Kidney epithelial cell (primary cell): ENCODE measurements at regions not wholly inside any gene's neighbourhood (a gene's known extent, or its start where the extent isn't known, plus 50 kb on each side); places are given as distances from the start of the nearest gene placed in this dataset.

Source experiments
- DNase-seq: peaks from one replicate; pipeline ENCODE4 v3.0.0-alpha.2; 2010; ENCODE audit warnings: low read depth
- H3K27me3 ChIP-seq: 2 replicates; pipeline ENCODE4 v1.6.0; 2011; ENCODE audit warnings: low read length; ENCODE audit not compliant: control insufficient read depth, insufficient read depth
- H3K36me3 ChIP-seq: 2 replicates; pipeline ENCODE4 v1.5.1; 2011; ENCODE audit warnings: low read length; ENCODE audit not compliant: control insufficient read depth, insufficient read depth
- H3K4me3 ChIP-seq: 2 replicates; pipeline ENCODE4 v1.5.1; 2011; ENCODE audit warnings: low read depth, mild to moderate bottlenecking, control low read depth, low read length
- TF ChIP-seq, protein P1 (sequence below): IDR thresholded peaks from 2 replicates; pipeline ENCODE4 v1.5.1; 2011; ENCODE audit warnings: mild to moderate bottlenecking, moderate library complexity, low read length, control low read depth, inconsistent platforms; ENCODE audit not compliant: insufficient read depth, poor library complexity, severe bottlenecking

DNA sequence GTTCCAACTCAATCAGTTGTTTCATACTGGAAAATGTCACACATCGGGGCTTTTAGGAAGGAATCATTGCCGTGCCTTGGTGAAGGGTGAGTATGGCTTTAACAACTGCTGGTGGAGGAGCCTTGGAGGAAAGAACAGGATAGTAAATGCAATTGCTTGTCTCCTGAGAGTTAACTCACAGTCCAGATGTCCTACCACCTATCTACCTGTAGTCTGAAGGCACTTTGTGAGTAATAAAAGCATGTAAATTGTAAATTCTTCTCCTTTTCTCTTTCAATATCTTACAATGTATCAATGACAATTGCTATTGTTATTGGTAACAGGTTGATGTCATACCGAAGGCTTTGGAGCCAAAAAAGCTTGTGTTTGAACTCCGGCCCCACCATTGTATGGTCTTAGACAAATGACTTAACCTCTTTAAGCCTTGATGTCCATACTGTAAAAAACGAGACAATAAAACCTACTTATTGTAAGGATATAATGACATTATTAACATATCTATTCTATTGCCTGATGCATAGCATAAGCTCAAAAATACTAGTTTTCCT, 397.4 kb downstream of the ADAMTS20 start:
- H3K4me3 ChIP-seq, result no peak overlapping the region
- TF ChIP-seq, protein P1, sequence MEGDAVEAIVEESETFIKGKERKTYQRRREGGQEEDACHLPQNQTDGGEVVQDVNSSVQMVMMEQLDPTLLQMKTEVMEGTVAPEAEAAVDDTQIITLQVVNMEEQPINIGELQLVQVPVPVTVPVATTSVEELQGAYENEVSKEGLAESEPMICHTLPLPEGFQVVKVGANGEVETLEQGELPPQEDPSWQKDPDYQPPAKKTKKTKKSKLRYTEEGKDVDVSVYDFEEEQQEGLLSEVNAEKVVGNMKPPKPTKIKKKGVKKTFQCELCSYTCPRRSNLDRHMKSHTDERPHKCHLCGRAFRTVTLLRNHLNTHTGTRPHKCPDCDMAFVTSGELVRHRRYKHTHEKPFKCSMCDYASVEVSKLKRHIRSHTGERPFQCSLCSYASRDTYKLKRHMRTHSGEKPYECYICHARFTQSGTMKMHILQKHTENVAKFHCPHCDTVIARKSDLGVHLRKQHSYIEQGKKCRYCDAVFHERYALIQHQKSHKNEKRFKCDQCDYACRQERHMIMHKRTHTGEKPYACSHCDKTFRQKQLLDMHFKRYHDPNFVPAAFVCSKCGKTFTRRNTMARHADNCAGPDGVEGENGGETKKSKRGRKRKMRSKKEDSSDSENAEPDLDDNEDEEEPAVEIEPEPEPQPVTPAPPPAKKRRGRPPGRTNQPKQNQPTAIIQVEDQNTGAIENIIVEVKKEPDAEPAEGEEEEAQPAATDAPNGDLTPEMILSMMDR, result no peak

DNA sequence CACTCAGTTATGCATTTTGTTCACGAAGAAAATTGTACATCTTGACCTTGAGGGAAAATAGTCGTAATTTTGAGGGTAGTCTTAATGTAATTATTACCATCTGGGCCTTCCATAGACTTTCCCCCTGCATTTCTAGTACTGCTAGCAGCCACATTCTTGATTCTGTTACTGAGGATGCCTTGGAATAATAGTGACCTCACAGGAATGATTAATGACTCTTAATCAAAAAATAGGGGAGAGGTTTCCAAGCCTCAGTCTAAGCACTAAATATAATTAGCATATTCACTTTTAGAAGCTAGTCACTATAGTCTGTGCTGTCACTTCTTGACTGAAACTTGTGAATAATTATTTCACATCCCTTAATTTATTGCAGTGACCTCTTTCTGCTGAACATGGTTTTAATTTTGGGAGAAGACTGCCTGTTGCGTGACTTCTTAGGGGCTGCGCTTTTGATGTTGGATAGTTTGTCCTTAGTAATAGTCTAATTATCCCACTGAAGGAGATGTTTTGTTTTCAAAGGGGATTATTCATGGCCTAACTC, 400.5 kb downstream of the ADAMTS20 start:
- H3K36me3 ChIP-seq, result no peaks in the 10 kb centered on the region
- no peak overlapping the region for H3K4me3 ChIP-seq
- no peaks in the 10 kb centered on the region for H3K27me3 ChIP-seq
- DNase-seq, result no peak
- TF ChIP-seq, protein P1, result no peak

More for the DNA sequence above, 397.4 kb downstream of the ADAMTS20 start:
- H3K36me3 ChIP-seq, result no peaks in the 10 kb centered on the region
- no peaks in the 10 kb centered on the region for H3K27me3 ChIP-seq
- DNase-seq, result no peak

DNA sequence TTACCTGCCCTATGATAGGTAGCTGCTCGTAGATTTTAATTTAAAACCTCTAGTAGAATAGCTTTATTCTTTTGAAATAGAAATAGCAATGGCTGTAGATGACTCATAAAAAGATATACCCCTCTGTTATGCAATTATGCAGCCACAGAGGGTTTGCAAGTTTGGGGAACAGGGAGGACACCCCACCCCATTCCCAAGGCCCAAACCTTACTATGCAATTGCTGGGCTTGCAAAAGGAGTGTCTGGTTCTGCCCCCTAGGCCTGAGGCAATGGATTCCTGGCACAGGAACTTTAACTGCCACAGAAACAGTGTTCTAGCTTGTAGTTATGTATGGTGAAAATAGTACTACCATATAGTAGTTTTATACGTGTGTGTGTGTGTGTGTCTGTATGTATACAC, 403.3 kb downstream of the ADAMTS20 start:
- H3K4me3 ChIP-seq, result no peak overlapping the region
- TF ChIP-seq, protein P1, result no peak
- DNase-seq, result no peak

DNA sequence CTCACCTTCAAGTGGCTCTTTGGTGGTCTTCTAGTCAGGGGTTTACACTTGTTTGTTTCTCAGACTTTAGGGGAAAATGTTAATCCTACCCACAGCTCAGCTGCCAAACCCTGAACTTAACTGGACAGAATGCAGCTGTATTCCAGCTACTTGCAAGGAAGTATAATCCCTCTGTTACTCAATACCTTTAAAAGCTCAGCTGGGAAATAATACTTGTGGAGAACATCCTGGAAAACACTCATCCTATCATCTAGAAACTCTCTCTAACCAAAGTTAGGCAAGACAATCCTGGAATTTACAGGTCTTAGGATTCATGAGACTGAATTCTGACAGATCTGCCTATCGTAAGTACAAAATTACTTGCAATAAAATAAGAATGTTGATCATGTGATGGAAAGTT, 404.1 kb downstream of the ADAMTS20 start:
- no peak overlapping the region for H3K4me3 ChIP-seq
- H3K36me3 ChIP-seq, result no peaks in the 10 kb centered on the region
- no peaks in the 10 kb centered on the region for H3K27me3 ChIP-seq
- DNase-seq, result no peak
- TF ChIP-seq, protein P1, result no peak

More for the DNA sequence above, 403.3 kb downstream of the ADAMTS20 start:
- H3K36me3 ChIP-seq, result no peaks in the 10 kb centered on the region
- H3K27me3 ChIP-seq, result no peaks in the 10 kb centered on the region

DNA sequence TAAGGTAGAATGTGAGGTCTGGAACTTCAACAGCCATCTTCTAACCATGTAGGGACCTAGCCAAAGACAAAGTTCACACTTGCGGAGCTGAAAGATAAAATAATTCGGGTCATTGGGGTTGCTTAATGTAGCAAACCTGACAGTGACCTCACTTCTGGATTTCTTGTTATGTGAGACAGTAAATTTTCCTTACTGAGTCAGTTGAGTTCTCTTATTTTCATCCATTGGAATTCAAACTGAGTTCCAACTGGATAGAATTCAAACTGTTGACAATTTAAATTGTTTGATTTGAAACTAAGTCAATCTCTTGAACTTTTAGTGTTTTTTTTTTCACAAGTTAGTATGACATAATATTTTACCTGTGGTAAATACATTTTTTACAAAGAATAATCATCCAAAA, 406.5 kb downstream of the ADAMTS20 start:
- H3K4me3 ChIP-seq, result no peak overlapping the region
- no peak for DNase-seq
- H3K27me3 ChIP-seq, result no peaks in the 10 kb centered on the region
- no peaks in the 10 kb centered on the region for H3K36me3 ChIP-seq
- TF ChIP-seq, protein P1, result no peak

DNA sequence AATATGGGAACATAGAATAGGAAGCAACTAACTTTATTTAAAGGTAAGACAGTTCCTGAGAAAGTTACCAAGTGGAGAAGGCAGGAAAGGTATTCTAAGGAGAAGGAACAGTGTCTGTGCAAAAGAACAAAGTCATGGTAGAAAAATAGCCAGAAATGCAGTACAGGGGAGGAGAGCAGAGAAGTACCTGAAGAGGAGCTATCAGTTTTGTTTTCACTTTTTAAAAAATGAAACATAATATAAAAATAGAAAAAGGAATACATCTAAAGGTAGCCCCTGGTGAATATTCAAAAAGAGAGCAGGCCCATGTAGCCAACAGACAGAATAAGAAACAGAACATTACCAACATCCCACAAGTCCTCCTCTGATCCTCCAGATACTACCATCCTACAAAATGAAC, 408.7 kb downstream of the ADAMTS20 start:
- no peaks in the 10 kb centered on the region for H3K27me3 ChIP-seq
- H3K4me3 ChIP-seq, result no peak overlapping the region
- no peak for DNase-seq
- H3K36me3 ChIP-seq, result no peaks in the 10 kb centered on the region
- TF ChIP-seq, protein P1, result no peak
